GM12801 (cell line): ENCODE measurements at regions not wholly inside any gene's neighbourhood (a gene's known extent, or its start where the extent isn't known, plus 50 kb on each side); places are given as distances from the start of the nearest gene placed in this dataset.

Experiments used
- TF ChIP-seq, protein P1 (sequence below): IDR thresholded peaks from one replicate; pipeline ENCODE4 v1.5.1; 2011; ENCODE audit warnings: control low read depth; ENCODE audit not compliant: insufficient read length; ENCODE audit errors: extremely low read depth

DNA sequence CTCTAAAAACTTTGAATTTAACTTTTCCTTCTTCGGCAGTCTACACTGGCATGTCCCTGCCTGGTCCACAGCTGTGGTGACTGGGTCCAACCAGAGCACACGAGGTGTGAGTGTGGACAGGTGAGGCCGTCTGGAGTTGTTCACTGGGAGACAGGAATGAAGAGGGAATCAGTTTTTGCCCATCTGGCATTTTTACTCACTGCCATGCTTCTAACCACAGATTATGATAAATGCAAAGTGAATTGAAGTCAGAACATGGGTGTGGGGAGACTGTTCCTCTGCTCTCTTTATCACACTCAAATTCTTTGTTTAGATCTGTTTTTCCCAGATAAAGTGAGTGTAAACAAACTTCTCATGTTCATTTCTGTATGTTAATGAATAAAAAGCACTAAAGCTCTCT is 54.7 kb upstream of the PIEZO2 start:
- TF ChIP-seq, protein P1, sequence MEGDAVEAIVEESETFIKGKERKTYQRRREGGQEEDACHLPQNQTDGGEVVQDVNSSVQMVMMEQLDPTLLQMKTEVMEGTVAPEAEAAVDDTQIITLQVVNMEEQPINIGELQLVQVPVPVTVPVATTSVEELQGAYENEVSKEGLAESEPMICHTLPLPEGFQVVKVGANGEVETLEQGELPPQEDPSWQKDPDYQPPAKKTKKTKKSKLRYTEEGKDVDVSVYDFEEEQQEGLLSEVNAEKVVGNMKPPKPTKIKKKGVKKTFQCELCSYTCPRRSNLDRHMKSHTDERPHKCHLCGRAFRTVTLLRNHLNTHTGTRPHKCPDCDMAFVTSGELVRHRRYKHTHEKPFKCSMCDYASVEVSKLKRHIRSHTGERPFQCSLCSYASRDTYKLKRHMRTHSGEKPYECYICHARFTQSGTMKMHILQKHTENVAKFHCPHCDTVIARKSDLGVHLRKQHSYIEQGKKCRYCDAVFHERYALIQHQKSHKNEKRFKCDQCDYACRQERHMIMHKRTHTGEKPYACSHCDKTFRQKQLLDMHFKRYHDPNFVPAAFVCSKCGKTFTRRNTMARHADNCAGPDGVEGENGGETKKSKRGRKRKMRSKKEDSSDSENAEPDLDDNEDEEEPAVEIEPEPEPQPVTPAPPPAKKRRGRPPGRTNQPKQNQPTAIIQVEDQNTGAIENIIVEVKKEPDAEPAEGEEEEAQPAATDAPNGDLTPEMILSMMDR = no peak

DNA sequence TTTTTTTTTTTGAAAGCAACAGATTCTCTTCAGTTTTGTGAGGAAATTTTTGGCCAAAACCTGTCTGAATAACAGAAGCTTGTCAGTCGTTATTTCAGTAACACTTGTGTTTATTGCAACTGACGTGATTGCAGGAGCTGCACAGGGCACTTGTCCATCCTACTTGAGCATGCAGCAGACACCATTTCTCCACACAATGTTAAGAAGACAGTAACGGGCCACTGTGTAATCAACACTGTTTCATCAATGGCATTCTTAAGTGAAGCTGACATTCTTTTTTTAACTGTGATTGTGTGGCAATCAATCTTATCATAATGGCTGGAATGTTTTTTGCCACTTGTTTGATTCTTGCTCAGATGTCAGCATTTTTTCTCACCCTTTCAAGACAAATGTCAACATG is 50.1 kb upstream of the PIEZO2 start:
- TF ChIP-seq, protein P1 = no peak
